HepG2 (cell line): ENCODE measurements at regions not wholly inside any gene's neighbourhood (a gene's known extent, or its start where the extent isn't known, plus 50 kb on each side); places are given as distances from the start of the nearest gene placed in this dataset.

ENCODE experiments used
- MTF2 ChIP-seq: sonication (generic); formaldehyde crosslinking; IDR thresholded peaks from 2 replicates; pipeline ENCODE4 v1.5.0; 2020; ENCODE audit warnings: missing genetic modification reagents, borderline replicate concordance
- SRF ChIP-seq: IDR thresholded peaks from 2 replicates; pipeline ENCODE4 v1.6.1; 2011; ENCODE audit warnings: mild to moderate bottlenecking, low read depth, low read length, moderate library complexity
- THAP9 ChIP-seq: sonication (generic); formaldehyde crosslinking; IDR thresholded peaks from 2 replicates; pipeline ENCODE4; 2020; ENCODE audit warnings: missing genetic modification reagents, mild to moderate bottlenecking, borderline replicate concordance
- ZNF138 ChIP-seq: sonication (generic); formaldehyde crosslinking; IDR thresholded peaks from 2 replicates; pipeline ENCODE4 v1.5.0; 2020; ENCODE audit warnings: mild to moderate bottlenecking, low read depth, missing genetic modification reagents
- ZNF709 ChIP-seq: sonication (generic); formaldehyde crosslinking; IDR thresholded peaks from 2 replicates; pipeline ENCODE4 v1.5.0; 2020; ENCODE audit warnings: mild to moderate bottlenecking, missing genetic modification reagents

GRCh38 chr21:28104346-28104745 is 888.3 kb downstream of the LTN1 start:
- TF ChIP-seq ZNF138: no peak
- no peak for TF ChIP-seq ZNF709
- no peak for TF ChIP-seq THAP9 (CRISPR knock-in tag)
- no peak for TF ChIP-seq MTF2 (CRISPR knock-in tag)
- TF ChIP-seq SRF: no peak
